Suprapubic skin (tissue), 4 donors: ENCODE measurements at regions not wholly inside any gene's neighbourhood (a gene's known extent, or its start where the extent isn't known, plus 50 kb on each side); places are given as distances from the start of the nearest gene placed in this dataset.
"Not testable (repeated sequence)": the region's sequence is repeated elsewhere in the genome, so short reads cannot be mapped to it uniquely, and the experiment has no call there.

ENCODE experiments used
- DNase-seq, 2 donors: peaks; one replicate each; pipeline ENCODE4 v3.0.0-alpha.2; 2019; ENCODE audit warnings: low spot score in 2 of 2
- H3K27ac ChIP-seq: fragments of 200-600 bp; sonication (generic); one replicate; pipeline ENCODE4 v1.5.1; 2019
- H3K27me3 ChIP-seq: fragments of 200-600 bp; sonication (generic); one replicate; pipeline ENCODE4 v1.5.1; 2019
- H3K36me3 ChIP-seq: fragments of 200-600 bp; sonication (generic); one replicate; pipeline ENCODE4 v1.5.1; 2019
- H3K4me1 ChIP-seq: fragments of 200-600 bp; sonication (generic); one replicate; pipeline ENCODE4 v1.5.1; 2019
- H3K4me3 ChIP-seq: fragments of 200-600 bp; sonication (generic); one replicate; pipeline ENCODE4 v1.5.1; 2019; ENCODE audit warnings: mild to moderate bottlenecking
- H3K9me3 ChIP-seq: fragments of 200-600 bp; sonication (generic); one replicate; pipeline ENCODE4 v1.5.1; 2019
- EP300 ChIP-seq: sonication (generic); formaldehyde crosslinking; IDR thresholded peaks from one replicate; pipeline ENCODE4 v1.6.1; 2017; ENCODE audit warnings: antibody characterized with exemption
- POLR2A ChIP-seq, 2 donors: fragments of 450-650 bp; IDR thresholded peaks; one replicate each; pipeline ENCODE4 v1.6.1; 2017; ENCODE audit warnings: antibody characterized with exemption in 2 of 2, mild to moderate bottlenecking in 2 of 2, moderate library complexity in 2 of 2
- POLR2AphosphoS5 ChIP-seq, 3 donors: sonication (generic); formaldehyde crosslinking; IDR thresholded peaks; one replicate each; pipeline ENCODE4 v1.6.1; 2017; ENCODE audit warnings: antibody characterized with exemption in 3 of 3
- WGBS: methylation state at CpG from one replicate; pipeline ENCODE4 v1.1.5; 2018; 5-methylcytosine and 5-hydroxymethylcytosine counted together
- TF ChIP-seq, protein P1 (sequence below), 2 donors: fragments of 200-600 bp in 1 of 2; fragments of 450-650 bp in 1 of 2; sonication (generic) in 1 of 2; IDR thresholded peaks; one replicate each; pipeline ENCODE4 v1.5.1; 2016 to 2019; ENCODE audit warnings: antibody characterized with exemption in 2 of 2, mild to moderate bottlenecking in 1 of 2, moderate library complexity in 1 of 2

DNA sequence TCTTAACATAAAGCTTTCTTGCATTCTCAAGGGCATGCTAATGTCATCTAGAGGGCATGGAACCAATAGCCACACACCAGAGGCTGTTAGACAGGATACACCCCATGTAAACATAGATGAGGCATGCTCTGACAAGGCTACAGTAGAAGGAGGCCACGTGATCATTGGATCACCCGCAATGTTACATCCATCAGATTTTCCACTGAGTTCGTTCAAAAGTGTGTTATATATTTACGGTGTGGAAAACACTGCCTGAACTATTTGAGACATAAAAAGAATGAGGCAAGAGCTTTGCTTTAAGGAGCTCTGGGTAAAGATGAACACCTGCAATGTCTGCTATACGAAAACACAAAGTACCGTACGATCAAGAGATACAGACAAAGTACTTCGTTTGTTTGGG, 817.5 kb upstream of the SLC10A2 start:
- 50% methylated on average over 8 of the region's 8 CpGs for WGBS
- Histone ChIP-seq H3K27me3 (no peaks in the 10 kb centered on the region), H3K9me3 (no peaks in the 10 kb centered on the region), H3K36me3 (no peaks in the 10 kb centered on the region), H3K4me3 (no peak overlapping the region), H3K27ac (no peak overlapping the region), H3K4me1 (peaks cover 13% of the 10 kb centered on the region)
- no peak for DNase-seq
- no peak for TF ChIP-seq POLR2A (IDR thresholded peaks at IDR 0.05)
- TF ChIP-seq EP300 = no peak
- no peak for TF ChIP-seq POLR2AphosphoS5 (IDR thresholded peaks at IDR 0.05)
- TF ChIP-seq, protein P1, sequence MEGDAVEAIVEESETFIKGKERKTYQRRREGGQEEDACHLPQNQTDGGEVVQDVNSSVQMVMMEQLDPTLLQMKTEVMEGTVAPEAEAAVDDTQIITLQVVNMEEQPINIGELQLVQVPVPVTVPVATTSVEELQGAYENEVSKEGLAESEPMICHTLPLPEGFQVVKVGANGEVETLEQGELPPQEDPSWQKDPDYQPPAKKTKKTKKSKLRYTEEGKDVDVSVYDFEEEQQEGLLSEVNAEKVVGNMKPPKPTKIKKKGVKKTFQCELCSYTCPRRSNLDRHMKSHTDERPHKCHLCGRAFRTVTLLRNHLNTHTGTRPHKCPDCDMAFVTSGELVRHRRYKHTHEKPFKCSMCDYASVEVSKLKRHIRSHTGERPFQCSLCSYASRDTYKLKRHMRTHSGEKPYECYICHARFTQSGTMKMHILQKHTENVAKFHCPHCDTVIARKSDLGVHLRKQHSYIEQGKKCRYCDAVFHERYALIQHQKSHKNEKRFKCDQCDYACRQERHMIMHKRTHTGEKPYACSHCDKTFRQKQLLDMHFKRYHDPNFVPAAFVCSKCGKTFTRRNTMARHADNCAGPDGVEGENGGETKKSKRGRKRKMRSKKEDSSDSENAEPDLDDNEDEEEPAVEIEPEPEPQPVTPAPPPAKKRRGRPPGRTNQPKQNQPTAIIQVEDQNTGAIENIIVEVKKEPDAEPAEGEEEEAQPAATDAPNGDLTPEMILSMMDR (IDR thresholded peaks at IDR 0.05) = no peak

DNA sequence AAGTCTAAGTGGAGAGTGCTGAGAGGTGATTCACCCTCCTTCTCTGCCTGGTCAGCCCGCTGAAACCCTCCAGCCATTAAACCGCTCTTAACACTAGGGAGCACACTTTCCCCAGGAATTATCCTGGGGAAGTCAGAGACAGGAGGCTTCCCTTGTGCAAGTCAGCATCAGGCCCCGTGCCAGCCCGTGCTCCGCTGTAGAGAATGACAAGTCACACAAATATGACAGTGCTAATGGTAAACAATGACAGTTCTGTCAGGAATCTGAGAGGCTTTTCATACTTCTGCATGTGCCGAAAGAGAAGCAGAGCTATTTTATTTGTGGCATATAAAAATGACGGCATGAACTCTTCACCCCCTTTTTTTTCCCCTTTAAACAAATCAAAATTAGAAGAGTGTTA, 816.9 kb upstream of the SLC10A2 start:
- Histone ChIP-seq H3K4me3 (no peak overlapping the region), H3K9me3 (no peaks in the 10 kb centered on the region), H3K27me3 (no peaks in the 10 kb centered on the region), H3K4me1 (peaks cover 13% of the 10 kb centered on the region), H3K36me3 (no peaks in the 10 kb centered on the region), H3K27ac (no peak overlapping the region)
- 2% methylated on average over 7 of the region's 7 CpGs for WGBS
- TF ChIP-seq POLR2A (IDR thresholded peaks at IDR 0.05) (no peak), EP300 (no peak), POLR2AphosphoS5 (IDR thresholded peaks at IDR 0.05) (peak in 2 of 3 donors; percentile 16 to 17)
- TF ChIP-seq, protein P1 (IDR thresholded peaks at IDR 0.05) = peak in 1 of 2 donors; percentile 21
- DNase-seq = peak; percentile 91

DNA sequence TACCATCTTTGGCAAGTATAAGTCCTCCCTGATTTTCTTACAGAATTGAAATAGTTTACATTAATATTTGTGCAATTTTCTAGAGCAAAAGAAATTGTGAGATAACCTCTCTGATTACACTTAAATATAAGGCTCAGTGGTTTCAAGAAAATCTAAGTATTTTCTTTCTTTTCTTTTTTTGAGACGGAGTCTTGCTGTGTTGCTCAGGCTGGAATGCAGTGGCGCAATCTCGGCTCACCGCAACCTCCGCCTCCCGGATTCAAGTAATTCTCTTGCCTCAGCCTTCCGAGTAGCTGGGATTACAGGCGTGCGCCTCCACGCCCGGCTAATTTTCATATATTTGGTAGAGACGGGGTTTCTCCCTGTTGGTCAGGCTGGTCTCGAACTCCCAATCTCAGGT, 813.9 kb upstream of the SLC10A2 start:
- not testable (repeated sequence) for DNase-seq, H3K27ac ChIP-seq, H3K4me3 ChIP-seq, H3K36me3 ChIP-seq, H3K27me3 ChIP-seq, H3K9me3 ChIP-seq
- 91% methylated on average over 13 of the region's 13 CpGs for WGBS
- peaks cover 13% of the 10 kb centered on the region for H3K4me1 ChIP-seq

DNA sequence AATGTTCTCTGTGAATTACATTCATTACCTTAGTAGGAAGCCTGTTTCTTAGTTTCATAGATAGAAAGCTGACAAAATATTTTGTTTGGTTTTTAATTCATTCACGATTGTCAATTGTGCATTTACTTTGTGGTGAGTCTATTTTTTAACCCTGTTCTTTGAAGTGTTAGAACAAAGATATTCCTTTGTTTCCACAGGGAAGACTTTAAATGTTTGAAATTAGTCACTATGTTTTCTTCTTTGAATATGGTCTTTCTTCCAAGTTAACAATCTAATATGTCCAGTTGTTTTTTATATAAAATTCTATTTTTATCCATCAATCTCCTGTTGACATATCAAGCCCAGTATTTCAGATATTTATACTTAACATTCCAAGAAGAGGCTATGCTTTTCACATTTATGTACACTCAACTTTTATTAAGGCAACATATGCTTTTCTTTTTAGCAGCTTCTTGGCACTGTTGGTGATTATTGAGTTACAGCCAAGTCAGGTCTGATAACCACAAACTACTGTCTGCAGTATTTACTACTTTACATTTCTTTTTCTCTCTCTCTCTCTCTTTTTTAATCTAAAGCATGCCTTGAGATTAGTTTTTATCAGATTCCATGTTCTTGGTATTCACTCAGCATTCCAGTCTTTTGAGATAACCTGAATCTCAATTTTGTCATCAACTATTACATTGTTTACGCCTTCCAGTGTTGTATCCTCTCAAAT, 812.8 kb upstream of the SLC10A2 start:
- no peaks in the 10 kb centered on the region for H3K36me3 ChIP-seq
- H3K9me3 ChIP-seq = no peaks in the 10 kb centered on the region
- H3K4me1 ChIP-seq = peaks cover 12% of the 10 kb centered on the region
- no peaks in the 10 kb centered on the region for H3K27me3 ChIP-seq
- TF ChIP-seq EP300 (no peak), POLR2AphosphoS5 (IDR thresholded peaks at IDR 0.05) (no peak), POLR2A (IDR thresholded peaks at IDR 0.05) (no peak)
- TF ChIP-seq, protein P1 (IDR thresholded peaks at IDR 0.05) = no peak
- WGBS = 69% methylated on average over 2 of the region's 2 CpGs
- DNase-seq = no peak
- no peak overlapping the region for H3K27ac ChIP-seq
- H3K4me3 ChIP-seq = no peak overlapping the region

DNA sequence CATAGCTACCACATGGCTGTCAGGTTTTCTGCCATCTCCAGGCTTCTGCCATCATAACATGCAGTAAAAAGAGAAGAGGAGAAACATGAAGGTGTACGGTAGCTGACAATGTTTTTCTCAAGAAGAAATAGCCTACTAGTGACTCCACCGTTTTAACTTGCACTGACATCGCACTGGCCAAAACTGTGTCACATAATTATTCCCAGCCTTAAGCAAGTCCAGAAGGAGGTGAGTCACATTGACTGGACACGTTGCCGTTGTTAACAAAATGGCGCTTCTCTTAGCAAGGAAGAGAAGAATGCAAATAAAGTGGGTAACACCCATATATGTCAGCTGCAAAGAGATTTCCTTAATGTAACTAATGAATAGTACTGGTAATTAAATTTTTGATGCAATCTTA, 810.4 kb upstream of the SLC10A2 start:
- Histone ChIP-seq H3K9me3 (no peaks in the 10 kb centered on the region), H3K27ac (no peak overlapping the region), H3K27me3 (no peaks in the 10 kb centered on the region), H3K4me3 (no peak overlapping the region), H3K4me1 (no peaks in the 10 kb centered on the region), H3K36me3 (no peaks in the 10 kb centered on the region)
- DNase-seq = no peak
- TF ChIP-seq EP300 = no peak
- no peak for TF ChIP-seq POLR2A (IDR thresholded peaks at IDR 0.05)
- no peak for TF ChIP-seq POLR2AphosphoS5 (IDR thresholded peaks at IDR 0.05)
- TF ChIP-seq, protein P1 (IDR thresholded peaks at IDR 0.05) = no peak
- WGBS = 77% methylated on average over 6 of the region's 6 CpGs

DNA sequence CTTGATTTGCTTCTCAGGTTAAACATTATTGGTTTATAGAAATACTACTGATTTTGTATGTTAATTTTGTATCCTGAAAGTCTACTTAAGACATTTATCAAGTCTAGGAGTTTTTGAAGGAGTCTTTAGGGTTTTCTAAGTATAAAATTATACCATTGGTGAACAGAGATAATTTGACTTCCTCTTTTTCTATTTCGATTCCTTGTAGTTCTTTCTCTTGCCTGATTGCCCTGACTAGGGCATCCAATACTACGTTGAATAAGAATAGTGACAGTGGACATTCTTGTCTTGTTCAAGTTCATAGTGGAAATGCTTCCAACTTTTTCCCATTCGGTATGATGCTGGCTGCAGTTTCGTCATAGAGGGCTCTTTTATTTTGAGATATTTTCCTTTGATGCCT, 807.5 kb upstream of the SLC10A2 start:
- Histone ChIP-seq H3K36me3 (no peaks in the 10 kb centered on the region), H3K4me1 (no peaks in the 10 kb centered on the region), H3K27me3 (no peaks in the 10 kb centered on the region), H3K27ac (no peak overlapping the region), H3K9me3 (no peaks in the 10 kb centered on the region), H3K4me3 (no peak overlapping the region)
- no peak for DNase-seq
- TF ChIP-seq EP300 (no peak), POLR2A (IDR thresholded peaks at IDR 0.05) (no peak), POLR2AphosphoS5 (IDR thresholded peaks at IDR 0.05) (no peak)
- TF ChIP-seq, protein P1 (IDR thresholded peaks at IDR 0.05) = no peak
- WGBS = 91% methylated on average over 4 of the region's 4 CpGs
